Parathyroid adenoma (tissue), 2 donors: ENCODE measurements at regions not wholly inside any gene's neighbourhood (a gene's known extent, or its start where the extent isn't known, plus 50 kb on each side); places are given as distances from the start of the nearest gene placed in this dataset.

ENCODE experiments used
- H2AFZ ChIP-seq: fragments of 300-600 bp; sonication (generic); one replicate; pipeline ENCODE4 v1.7.0; 2017; ENCODE audit warnings: antibody characterized with exemption, mild to moderate bottlenecking
- H3K27ac ChIP-seq: fragments of 300-600 bp; sonication (generic); one replicate; pipeline ENCODE4 v1.7.0; 2017
- H3K27me3 ChIP-seq: fragments of 300-600 bp; sonication (generic); one replicate; pipeline ENCODE4 v1.7.0; 2017; ENCODE audit warnings: low read length; ENCODE audit not compliant: control insufficient read depth, insufficient read depth
- H3K36me3 ChIP-seq: fragments of 300-600 bp; sonication (generic); one replicate; pipeline ENCODE4 v1.7.0; 2017; ENCODE audit warnings: low read length; ENCODE audit not compliant: control insufficient read depth, insufficient read depth
- H3K4me1 ChIP-seq: fragments of 300-600 bp; sonication (generic); one replicate; pipeline ENCODE4 v1.7.0; 2017; ENCODE audit warnings: control low read depth
- H3K4me2 ChIP-seq: fragments of 300-600 bp; sonication (generic); one replicate; pipeline ENCODE4 v1.7.0; 2017; ENCODE audit warnings: low read length
- H3K4me3 ChIP-seq: fragments of 300-600 bp; sonication (generic); one replicate; pipeline ENCODE4 v1.7.0; 2017; ENCODE audit warnings: low read depth, low read length
- H3K79me2 ChIP-seq: fragments of 300-600 bp; sonication (generic); one replicate; pipeline ENCODE4 v1.7.0; 2017; ENCODE audit warnings: control low read depth
- H3K9ac ChIP-seq: fragments of 300-600 bp; sonication (generic); one replicate; pipeline ENCODE4 v1.7.0; 2017; ENCODE audit warnings: mild to moderate bottlenecking
- H3K9me3 ChIP-seq: fragments of 300-600 bp; sonication (generic); one replicate; pipeline ENCODE4 v1.7.0; 2017; ENCODE audit warnings: low read length; ENCODE audit not compliant: control insufficient read depth
- TF ChIP-seq, protein P1 (sequence below): fragments of 300-600 bp; sonication (generic); IDR thresholded peaks from one replicate; pipeline ENCODE4 v1.7.0; 2017; ENCODE audit warnings: antibody characterized with exemption, mild to moderate bottlenecking
- donor health status: primary hyperparathyroidism.

- Histone ChIP-seq H3K4me2 (no peak overlapping the region), H3K27ac (no peak overlapping the region), H3K27me3 (no peaks in the 10 kb centered on the region), H3K36me3 (no peaks in the 10 kb centered on the region), H3K9ac (no peak overlapping the region), H3K79me2 (no peaks in the 10 kb centered on the region), H2AFZ (no peak overlapping the region), H3K4me3 (no peak overlapping the region), H3K9me3 (no peaks in the 10 kb centered on the region), H3K4me1 (no peaks in the 10 kb centered on the region)
- TF ChIP-seq, protein P1, sequence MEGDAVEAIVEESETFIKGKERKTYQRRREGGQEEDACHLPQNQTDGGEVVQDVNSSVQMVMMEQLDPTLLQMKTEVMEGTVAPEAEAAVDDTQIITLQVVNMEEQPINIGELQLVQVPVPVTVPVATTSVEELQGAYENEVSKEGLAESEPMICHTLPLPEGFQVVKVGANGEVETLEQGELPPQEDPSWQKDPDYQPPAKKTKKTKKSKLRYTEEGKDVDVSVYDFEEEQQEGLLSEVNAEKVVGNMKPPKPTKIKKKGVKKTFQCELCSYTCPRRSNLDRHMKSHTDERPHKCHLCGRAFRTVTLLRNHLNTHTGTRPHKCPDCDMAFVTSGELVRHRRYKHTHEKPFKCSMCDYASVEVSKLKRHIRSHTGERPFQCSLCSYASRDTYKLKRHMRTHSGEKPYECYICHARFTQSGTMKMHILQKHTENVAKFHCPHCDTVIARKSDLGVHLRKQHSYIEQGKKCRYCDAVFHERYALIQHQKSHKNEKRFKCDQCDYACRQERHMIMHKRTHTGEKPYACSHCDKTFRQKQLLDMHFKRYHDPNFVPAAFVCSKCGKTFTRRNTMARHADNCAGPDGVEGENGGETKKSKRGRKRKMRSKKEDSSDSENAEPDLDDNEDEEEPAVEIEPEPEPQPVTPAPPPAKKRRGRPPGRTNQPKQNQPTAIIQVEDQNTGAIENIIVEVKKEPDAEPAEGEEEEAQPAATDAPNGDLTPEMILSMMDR = no peak
These were observed 54.0 kb upstream of the TMLHE start for GRCh38 chrX:155666741-155667140.
